Thoracic aorta (tissue), 2 donors: ENCODE measurements at regions not wholly inside any gene's neighbourhood (a gene's known extent, or its start where the extent isn't known, plus 50 kb on each side); places are given as distances from the start of the nearest gene placed in this dataset.

Source experiments
- ATAC-seq: fragments of 150-250 bp; one replicate; pipeline ENCODE4 v1.8.0; 2017; ENCODE audit warnings: low read depth; ENCODE audit not compliant: insufficient number of reproducible peaks, low FRiP score
- DNase-seq: peaks from one replicate; pipeline ENCODE4 v3.0.0-alpha.2; 2020; ENCODE audit warnings: low spot score
- H3K27ac ChIP-seq, 2 donors: fragments of 200-600 bp; sonication (generic); 1 replicate in 1 of 2; 2 replicates in 1 of 2; pipeline ENCODE4 v1.5.1; 2016; ENCODE audit warnings: mild to moderate bottlenecking in 2 of 2, moderate library complexity in 2 of 2
- H3K27me3 ChIP-seq: fragments of 200-600 bp; sonication (generic); replicated peaks from 2 replicates; pipeline ENCODE4 v1.6.0; 2016; ENCODE audit warnings: mild to moderate bottlenecking; ENCODE audit not compliant: insufficient read depth
- H3K36me3 ChIP-seq: fragments of 200-600 bp; sonication (generic); one replicate; pipeline ENCODE4 v1.5.1; 2016
- H3K4me1 ChIP-seq, 2 donors: fragments of 200-600 bp; sonication (generic); 1 replicate in 1 of 2; 2 replicates in 1 of 2; pipeline versions ENCODE4 v1.5.1 to v1.6.0; 2016; ENCODE audit warnings: low read depth in 2 of 2, mild to moderate bottlenecking in 1 of 2; ENCODE audit not compliant: control insufficient read depth in 1 of 2
- H3K4me3 ChIP-seq: fragments of 200-600 bp; sonication (generic); 2 replicates; pipeline ENCODE4 v1.5.1; 2016; ENCODE audit warnings: mild to moderate bottlenecking
- H3K9me3 ChIP-seq: fragments of 200-600 bp; sonication (generic); 2 replicates; pipeline ENCODE4 v1.5.1; 2016
- CTCF ChIP-seq: fragments of 200-600 bp; sonication (generic); IDR thresholded peaks from one replicate; pipeline ENCODE4 v1.5.1; 2019; ENCODE audit warnings: antibody characterized with exemption

DNA sequence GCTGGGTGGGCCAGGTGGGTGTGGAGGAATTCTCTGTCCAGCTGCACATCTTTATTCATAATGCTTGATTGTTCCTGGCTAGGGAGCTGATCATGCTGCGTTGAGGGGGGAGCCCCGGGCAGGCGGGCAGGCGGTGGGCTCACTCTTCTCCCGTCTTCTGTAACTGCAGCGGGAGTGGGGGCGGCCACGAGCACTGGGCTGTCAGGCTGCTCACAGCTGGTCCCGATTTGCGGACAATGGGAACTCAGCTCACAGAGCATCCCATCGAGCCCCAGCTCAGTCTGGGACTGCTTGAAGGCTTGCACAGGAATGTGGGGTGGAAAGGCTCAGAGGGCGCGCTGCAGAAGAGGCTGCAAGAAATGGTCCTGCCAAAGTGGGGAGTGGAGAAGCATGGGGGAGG is 63.8 kb downstream of the EFNB1 start:
- Histone ChIP-seq H3K27me3 (no peaks in the 10 kb centered on the region), H3K27ac (no peak overlapping the region), H3K4me3 (no peak overlapping the region), H3K36me3 (no peaks in the 10 kb centered on the region), H3K9me3 (no peaks in the 10 kb centered on the region), H3K4me1 (peaks cover 9 to 24% of the 10 kb centered on the region in 2 donors)
- DNase-seq (no peak), ATAC-seq (no peak)
- no peak for TF ChIP-seq CTCF

DNA sequence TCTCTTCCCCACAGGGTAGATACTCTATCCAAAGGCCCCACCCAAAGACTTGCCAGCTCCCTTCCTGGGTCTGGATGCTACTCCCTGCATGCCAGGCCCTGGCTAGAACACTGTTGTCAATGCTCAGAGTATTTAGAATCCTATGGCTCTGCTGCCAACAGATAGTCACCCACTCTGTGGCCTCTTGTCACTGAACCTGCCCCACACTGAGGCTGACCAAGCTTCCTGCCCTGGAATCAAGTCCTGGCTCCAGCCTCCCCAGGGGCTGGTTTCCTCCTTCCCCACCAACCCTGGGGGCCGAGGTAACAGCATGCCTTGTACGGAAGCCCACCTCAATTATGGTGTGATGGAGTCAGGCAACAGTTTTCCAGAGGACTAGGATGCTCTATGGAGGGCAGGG is 63.3 kb downstream of the EFNB1 start:
- TF ChIP-seq CTCF: no peak
- DNase-seq: no peak
- peaks cover 9 to 24% of the 10 kb centered on the region in 2 donors for H3K4me1 ChIP-seq
- H3K4me3 ChIP-seq: no peak overlapping the region
- ATAC-seq: no peak
- H3K36me3 ChIP-seq: no peaks in the 10 kb centered on the region
- no peaks in the 10 kb centered on the region for H3K27me3 ChIP-seq
- H3K27ac ChIP-seq: no peak overlapping the region
- H3K9me3 ChIP-seq: no peaks in the 10 kb centered on the region
